SW 1271 (cell line): ENCODE measurements at regions not wholly inside any gene's neighbourhood (a gene's known extent, or its start where the extent isn't known, plus 50 kb on each side); places are given as distances from the start of the nearest gene placed in this dataset.

ENCODE experiments used
- DNase-seq, 2 experiments: peaks; one replicate each; lab custom pipeline; 2025; lab: John Stamatoyannopoulos, UW

GRCh38 chr3:127349501-127350171 lies 61.8 kb upstream of the PRR20G start:
- DNase-seq = no peak

- DNase-seq = no peak
Observed at GRCh38 chr3:127342735-127343134, 54.9 kb upstream of the PRR20G start.

- no peak for DNase-seq
Observed at GRCh38 chr3:127339928-127340861, 52.3 kb upstream of the PRR20G start.

GRCh38 chr3:127339016-127339415 lies 51.2 kb upstream of the PRR20G start:
- no peak for DNase-seq

GRCh38 chr3:127337911-127338531 lies 50.2 kb upstream of the PRR20G start:
- DNase-seq = no peak
